ENCODE measurements at regions not wholly inside any gene's neighbourhood (a gene's known extent, or its start where the extent isn't known, plus 50 kb on each side); places are given as distances from the start of the nearest gene placed in this dataset.

GRCh38 chr2:102979429-102979828 is 217.6 kb downstream of the TMEM182 start:
- no peak for DNase-seq (ENCODE audit: low read depth, low spot score)
- H3K4me2 ChIP-seq (ENCODE audit: low read length): no peak overlapping the region
- H3K4me3 ChIP-seq (replicated peaks in 1 of 2; ENCODE audit: low read depth in 1 of 2, low read length in 2 of 2): no peak overlapping the region
- no peak overlapping the region for H3K9ac ChIP-seq (ENCODE audit: low read length)
- no peaks in the 10 kb centered on the region for H3K36me3 ChIP-seq (ENCODE audit: control insufficient read depth in 1 of 2, insufficient read depth in 2 of 2, low read length in 2 of 2)
- ChIA-PET RAD21 (ENCODE audit: low non-redundant PET in 1 of 2, low total read pairs in 2 of 2, uncharacterized antibody in 2 of 2, unreplicated experiment in 2 of 2) (no interaction called here), POLR2A (no interaction called here), CTCF (no interaction called here)
- no peaks in the 10 kb centered on the region for H3K79me2 ChIP-seq (ENCODE audit: insufficient read depth, low read length)
- H3K9me3 ChIP-seq (ENCODE audit: control insufficient read depth in 1 of 2, insufficient read depth in 1 of 2, low read depth in 1 of 2, low read length in 2 of 2): no peaks in the 10 kb centered on the region
- ATAC-seq: no peak
- BruUV-seq (replicated peaks): no TSS peak
- 0 out of 2 replicates have a peak, but pooled peaks cover 4% of the 10 kb centered on the region for H3K27me3 ChIP-seq (ENCODE audit: insufficient read depth, low read length)
- intact Hi-C loops (cut with micrococcal nuclease): loop anchor here (5.0 kb wide), 2 partner anchors 1868 to 1963 kb away; no protein-coding TSS in a partner anchor
- TF ChIP-seq YY1 (IDR thresholded peaks at IDR 0.05; ENCODE audit: extremely low read depth, insufficient replicate concordance, low read depth, low read length) (no peak), RAD21 (IDR thresholded peaks at IDR 0.05; ENCODE audit: low read depth) (no peak), EZH2 (IDR thresholded peaks at IDR 0.05) (no peak), EGR1 (IDR thresholded peaks at IDR 0.05; ENCODE audit: low read depth) (no peak), CBX3 (IDR thresholded peaks at IDR 0.05; ENCODE audit: low read depth) (no peak), POLR2A (IDR thresholded peaks at IDR 0.05; ENCODE audit: borderline replicate concordance, extremely low read depth, insufficient read depth, insufficient read length) (no peak)
- H4K20me1 ChIP-seq (ENCODE audit: insufficient read depth): no peaks in the 10 kb centered on the region
- H2AFZ ChIP-seq (ENCODE audit: low read depth, low read length, poor library complexity, severe bottlenecking): no peak overlapping the region
- no peak overlapping the region for H3K27ac ChIP-seq (ENCODE audit: low read depth, low read length)
- H3K4me1 ChIP-seq (ENCODE audit: control insufficient read depth in 1 of 2, insufficient read depth in 2 of 2, low read length in 2 of 2): no peaks in the 10 kb centered on the region
- H3K9me2 ChIP-seq (ENCODE audit: insufficient read depth): no peaks in the 10 kb centered on the region

GRCh38 chr2:102983786-102984185 is 222.0 kb downstream of the TMEM182 start:
- RAD21 ChIA-PET (ENCODE audit: low non-redundant PET in 1 of 2, low total read pairs in 2 of 2, uncharacterized antibody in 2 of 2, unreplicated experiment in 2 of 2): no interaction called here
- no peak for ATAC-seq
- intact Hi-C loops (cut with micrococcal nuclease): no loop called here

More at GRCh38 chr2:102983786-102984185, 222.0 kb downstream of the TMEM182 start:
- BruUV-seq (replicated peaks): no TSS peak
- no peaks in the 10 kb centered on the region for H3K4me1 ChIP-seq (ENCODE audit: control insufficient read depth in 1 of 2, insufficient read depth in 2 of 2, low read length in 2 of 2)
- H3K4me2 ChIP-seq (ENCODE audit: low read length): no peak overlapping the region
- no peak for DNase-seq (ENCODE audit: low read depth, low spot score)
- H3K4me3 ChIP-seq (replicated peaks in 1 of 2; ENCODE audit: low read depth in 1 of 2, low read length in 2 of 2): no peak overlapping the region
- no peak overlapping the region for H2AFZ ChIP-seq (ENCODE audit: low read depth, low read length, poor library complexity, severe bottlenecking)
- no peaks in the 10 kb centered on the region for H3K36me3 ChIP-seq (ENCODE audit: control insufficient read depth in 1 of 2, insufficient read depth in 2 of 2, low read length in 2 of 2)
- no peaks in the 10 kb centered on the region for H3K9me3 ChIP-seq (ENCODE audit: control insufficient read depth in 1 of 2, insufficient read depth in 1 of 2, low read depth in 1 of 2, low read length in 2 of 2)
- H3K27me3 ChIP-seq (ENCODE audit: insufficient read depth, low read length): 0 out of 2 replicates have a peak, but pooled peaks cover 9% of the 10 kb centered on the region
- no peaks in the 10 kb centered on the region for H3K79me2 ChIP-seq (ENCODE audit: insufficient read depth, low read length)
- no peaks in the 10 kb centered on the region for H4K20me1 ChIP-seq (ENCODE audit: insufficient read depth)
- ChIA-PET CTCF (no interaction called here), POLR2A (no interaction called here)
- no peaks in the 10 kb centered on the region for H3K9me2 ChIP-seq (ENCODE audit: insufficient read depth)
- H3K27ac ChIP-seq (ENCODE audit: low read depth, low read length): no peak overlapping the region
- no peak overlapping the region for H3K9ac ChIP-seq (ENCODE audit: low read length)
- TF ChIP-seq ZFX (IDR thresholded peaks at IDR 0.05) (no peak), EZH2 (IDR thresholded peaks at IDR 0.05) (no peak)

All from HCT116 (cell line).